Stimulated activated CD4-positive, alpha-beta T cell treated with anti-CD3 and anti-CD28 coated beads, TNF-alpha, amount 100 ng/mL, for 24 hours (primary cell): ENCODE measurements at regions not wholly inside any gene's neighbourhood (a gene's known extent, or its start where the extent isn't known, plus 50 kb on each side); places are given as distances from the start of the nearest gene placed in this dataset.
A peak's percentile ranks its signal among the peaks of the same experiment; 100 is the strongest.
"Not testable (repeated sequence)": the region's sequence is repeated elsewhere in the genome, so short reads cannot be mapped to it uniquely, and the experiment has no call there.

Experiments used
- DNase-seq, 3 experiments: peaks; one replicate each; pipeline ENCODE4 v3.0.0-alpha.2; 2020; ENCODE audit warnings: low read depth in 3 of 3

GRCh38 chr17:77341069-77341541 lies 200.3 kb downstream of the SEC14L1 start:
- DNase-seq: no peak

- not testable (repeated sequence) for DNase-seq
Observed at GRCh38 chr17:77342656-77342990, 201.9 kb downstream of the SEC14L1 start.

- no peak for DNase-seq
Observed at GRCh38 chr17:77343031-77343800, 202.4 kb downstream of the SEC14L1 start.

GRCh38 chr17:77344038-77344437 lies 203.3 kb downstream of the SEC14L1 start:
- no peak for DNase-seq

- DNase-seq: no peak
Observed at GRCh38 chr17:77345260-77345910, 204.6 kb downstream of the SEC14L1 start.

GRCh38 chr17:77346765-77347164 lies 206.0 kb downstream of the SEC14L1 start:
- DNase-seq: no peak

- no peak for DNase-seq
Observed at GRCh38 chr17:77347544-77347943, 206.8 kb downstream of the SEC14L1 start.

- no peak for DNase-seq
Observed at GRCh38 chr17:77349976-77350830, 209.4 kb downstream of the SEC14L1 start.

GRCh38 chr17:77352441-77352840 lies 211.7 kb downstream of the SEC14L1 start:
- no peak for DNase-seq

- no peak for DNase-seq
Observed at GRCh38 chr17:77352996-77353395, 212.2 kb downstream of the SEC14L1 start.

GRCh38 chr17:77353684-77354419 lies 213.1 kb downstream of the SEC14L1 start:
- no peak for DNase-seq

- no peak for DNase-seq
Observed at GRCh38 chr17:77354420-77354669, 213.6 kb downstream of the SEC14L1 start.

- DNase-seq: no peak
Observed at GRCh38 chr17:77354670-77355455, 214.1 kb downstream of the SEC14L1 start.

GRCh38 chr17:77356109-77356689 lies 215.4 kb downstream of the SEC14L1 start:
- no peak for DNase-seq

GRCh38 chr17:77356690-77357201 lies 216.0 kb downstream of the SEC14L1 start:
- DNase-seq: no peak

GRCh38 chr17:77358801-77359200 lies 218.0 kb downstream of the SEC14L1 start:
- DNase-seq: no peak

GRCh38 chr17:77359236-77359635 lies 218.5 kb downstream of the SEC14L1 start:
- DNase-seq: no peak

- no peak for DNase-seq
Observed at GRCh38 chr17:77361986-77362620, 221.3 kb downstream of the SEC14L1 start.

- peak in 1 of 3 experiments; percentile 52 for DNase-seq
Observed at GRCh38 chr17:77363821-77364361, 223.1 kb downstream of the SEC14L1 start.
